ENCODE measurements at regions not wholly inside any gene's neighbourhood (a gene's known extent, or its start where the extent isn't known, plus 50 kb on each side); places are given as distances from the start of the nearest gene placed in this dataset.

DNA sequence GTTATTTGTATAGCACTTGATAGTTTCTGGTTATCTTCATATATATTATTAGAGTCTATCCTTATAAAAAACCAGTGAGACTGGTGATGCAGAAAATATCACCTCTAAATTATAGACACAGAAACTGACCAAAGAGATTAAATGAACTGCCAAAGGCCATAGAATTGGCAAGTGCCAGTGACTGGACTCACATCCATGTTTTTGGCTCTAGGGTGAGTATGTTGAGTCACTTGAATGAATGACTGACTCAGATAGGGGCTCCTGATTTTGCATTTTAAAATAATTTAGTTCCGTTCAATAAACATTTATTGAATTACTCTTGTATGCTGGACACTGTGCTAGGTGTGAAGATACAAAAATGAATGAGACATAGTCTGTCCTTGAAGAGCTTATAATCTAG lies 70.7 kb downstream of the NR2F1 start:
- Histone ChIP-seq H3K27ac (ENCODE audit: extremely low read depth, low read depth, low read length) (no peak overlapping the region), H3K79me2 (ENCODE audit: control insufficient read depth, insufficient read depth, low read length) (no peaks in the 10 kb centered on the region), H3K4me3 (no peak overlapping the region), H3K36me3 (ENCODE audit: control insufficient read depth, insufficient read depth, low read length) (no peaks in the 10 kb centered on the region), H4K20me1 (replicated peaks; ENCODE audit: control insufficient read depth, insufficient read depth, low read length) (no peaks in the 10 kb centered on the region), H3K9me3 (replicated peaks; ENCODE audit: control insufficient read depth, insufficient read depth, low read depth, low read length) (no peaks in the 10 kb centered on the region), H3K4me1 (replicated peaks in 1 of 2; ENCODE audit: control insufficient read depth in 2 of 2, insufficient read depth in 2 of 2, low read length in 2 of 2) (no peaks in the 10 kb centered on the region), H2AFZ (ENCODE audit: low read depth, low read length) (no peak overlapping the region), H3K27me3 (ENCODE audit: control insufficient read depth in 2 of 2, insufficient read depth in 2 of 2, low read length in 2 of 2) (no peaks in the 10 kb centered on the region), H3K9ac (ENCODE audit: insufficient read depth in 1 of 2, low read depth in 2 of 2, low read length in 2 of 2) (no peak overlapping the region), H3K9me1 (ENCODE audit: control insufficient read depth, insufficient read depth, low read length) (no peaks in the 10 kb centered on the region), H3K4me2 (ENCODE audit: insufficient read depth, low read length) (no peak overlapping the region)
- intact Hi-C loops (cut with micrococcal nuclease) (no loop called here), in situ Hi-C loops (cut with MboI) (no loop called here)
- DNase-seq (ENCODE audit: extremely low read depth in 1 of 4, low spot score in 3 of 4) (no peak), ATAC-seq (no peak), FAIRE-seq (no peak)
- ChIA-PET POLR2A (no interaction called here), CTCF (ENCODE audit: low intra/inter-chr PET ratio) (no interaction called here)
- WGBS (ENCODE audit: insufficient coverage, low coverage, missing lambda C conversion rate): 0% methylated on average over 1 of the region's 1 CpG
- TF ChIP-seq FOXJ3 (CRISPR knock-in tag; IDR thresholded peaks at IDR 0.05) (no peak), PTBP1 (IDR thresholded peaks at IDR 0.05; ENCODE audit: low read depth, low read length) (no peak), GTF2E2 (tag; IDR thresholded peaks at IDR 0.05) (no peak), MAZ (CRISPR knock-in tag; conservative IDR thresholded peaks at IDR 0.05 in 1 of 2, IDR thresholded peaks at IDR 0.05 in 1 of 2) (no peak), BRD9 (IDR thresholded peaks at IDR 0.05; ENCODE audit: low read depth, partially characterized antibody) (no peak), NUFIP1 (IDR thresholded peaks at IDR 0.05; ENCODE audit: partially characterized antibody) (no peak), BHLHE40 (IDR thresholded peaks at IDR 0.05; ENCODE audit: low read length) (no peak), ZNF589 (CRISPR knock-in tag; IDR thresholded peaks at IDR 0.05; ENCODE audit: low read depth) (no peak), SREBF2 (CRISPR knock-in tag; IDR thresholded peaks at IDR 0.05) (no peak), POLR2G (IDR thresholded peaks at IDR 0.05; ENCODE audit: low read depth, low read length) (no peak), KLF6 (CRISPR knock-in tag; IDR thresholded peaks at IDR 0.05; ENCODE audit: borderline replicate concordance) (no peak), CBX2 (IDR thresholded peaks at IDR 0.05; ENCODE audit: insufficient read depth, low read length, poor library complexity, severe bottlenecking) (no peak), TFAM (CRISPR knock-in tag; conservative IDR thresholded peaks at IDR 0.05) (no peak)
- TF ChIP-seq, protein P1, sequence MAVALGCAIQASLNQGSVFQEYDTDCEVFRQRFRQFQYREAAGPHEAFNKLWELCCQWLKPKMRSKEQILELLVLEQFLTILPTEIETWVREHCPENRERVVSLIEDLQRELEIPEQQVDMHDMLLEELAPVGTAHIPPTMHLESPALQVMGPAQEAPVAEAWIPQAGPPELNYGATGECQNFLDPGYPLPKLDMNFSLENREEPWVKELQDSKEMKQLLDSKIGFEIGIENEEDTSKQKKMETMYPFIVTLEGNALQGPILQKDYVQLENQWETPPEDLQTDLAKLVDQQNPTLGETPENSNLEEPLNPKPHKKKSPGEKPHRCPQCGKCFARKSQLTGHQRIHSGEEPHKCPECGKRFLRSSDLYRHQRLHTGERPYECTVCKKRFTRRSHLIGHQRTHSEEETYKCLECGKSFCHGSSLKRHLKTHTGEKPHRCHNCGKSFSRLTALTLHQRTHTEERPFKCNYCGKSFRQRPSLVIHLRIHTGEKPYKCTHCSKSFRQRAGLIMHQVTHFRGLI (CRISPR knock-in tag; IDR thresholded peaks at IDR 0.05): no peak
- TF ChIP-seq, protein P2, sequence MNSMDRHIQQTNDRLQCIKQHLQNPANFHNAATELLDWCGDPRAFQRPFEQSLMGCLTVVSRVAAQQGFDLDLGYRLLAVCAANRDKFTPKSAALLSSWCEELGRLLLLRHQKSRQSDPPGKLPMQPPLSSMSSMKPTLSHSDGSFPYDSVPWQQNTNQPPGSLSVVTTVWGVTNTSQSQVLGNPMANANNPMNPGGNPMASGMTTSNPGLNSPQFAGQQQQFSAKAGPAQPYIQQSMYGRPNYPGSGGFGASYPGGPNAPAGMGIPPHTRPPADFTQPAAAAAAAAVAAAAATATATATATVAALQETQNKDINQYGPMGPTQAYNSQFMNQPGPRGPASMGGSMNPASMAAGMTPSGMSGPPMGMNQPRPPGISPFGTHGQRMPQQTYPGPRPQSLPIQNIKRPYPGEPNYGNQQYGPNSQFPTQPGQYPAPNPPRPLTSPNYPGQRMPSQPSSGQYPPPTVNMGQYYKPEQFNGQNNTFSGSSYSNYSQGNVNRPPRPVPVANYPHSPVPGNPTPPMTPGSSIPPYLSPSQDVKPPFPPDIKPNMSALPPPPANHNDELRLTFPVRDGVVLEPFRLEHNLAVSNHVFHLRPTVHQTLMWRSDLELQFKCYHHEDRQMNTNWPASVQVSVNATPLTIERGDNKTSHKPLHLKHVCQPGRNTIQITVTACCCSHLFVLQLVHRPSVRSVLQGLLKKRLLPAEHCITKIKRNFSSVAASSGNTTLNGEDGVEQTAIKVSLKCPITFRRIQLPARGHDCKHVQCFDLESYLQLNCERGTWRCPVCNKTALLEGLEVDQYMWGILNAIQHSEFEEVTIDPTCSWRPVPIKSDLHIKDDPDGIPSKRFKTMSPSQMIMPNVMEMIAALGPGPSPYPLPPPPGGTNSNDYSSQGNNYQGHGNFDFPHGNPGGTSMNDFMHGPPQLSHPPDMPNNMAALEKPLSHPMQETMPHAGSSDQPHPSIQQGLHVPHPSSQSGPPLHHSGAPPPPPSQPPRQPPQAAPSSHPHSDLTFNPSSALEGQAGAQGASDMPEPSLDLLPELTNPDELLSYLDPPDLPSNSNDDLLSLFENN (IDR thresholded peaks at IDR 0.05; ENCODE audit: low read depth in 2 of 2, low read length in 2 of 2): no peak
- no TSS peak for BruUV-seq (replicated peaks)

All from K562 (cell line).